GM12864 (cell line): ENCODE measurements at regions not wholly inside any gene's neighbourhood (a gene's known extent, or its start where the extent isn't known, plus 50 kb on each side); places are given as distances from the start of the nearest gene placed in this dataset.

Source experiments
- DNase-seq: peaks from one replicate; pipeline ENCODE4 v3.0.0-alpha.2; 2011; ENCODE audit warnings: low read depth
- H3K4me3 ChIP-seq: 2 replicates; pipeline ENCODE4 v1.5.1; 2011; ENCODE audit warnings: mild to moderate bottlenecking, low read depth, low read length, control low read depth
- TF ChIP-seq, protein P1 (sequence below): IDR thresholded peaks from 2 replicates; pipeline ENCODE4 v1.5.1; 2011; ENCODE audit warnings: low read depth, mild to moderate bottlenecking, moderate library complexity, low read length, control low read depth, inconsistent platforms; ENCODE audit errors: missing control alignments

DNA sequence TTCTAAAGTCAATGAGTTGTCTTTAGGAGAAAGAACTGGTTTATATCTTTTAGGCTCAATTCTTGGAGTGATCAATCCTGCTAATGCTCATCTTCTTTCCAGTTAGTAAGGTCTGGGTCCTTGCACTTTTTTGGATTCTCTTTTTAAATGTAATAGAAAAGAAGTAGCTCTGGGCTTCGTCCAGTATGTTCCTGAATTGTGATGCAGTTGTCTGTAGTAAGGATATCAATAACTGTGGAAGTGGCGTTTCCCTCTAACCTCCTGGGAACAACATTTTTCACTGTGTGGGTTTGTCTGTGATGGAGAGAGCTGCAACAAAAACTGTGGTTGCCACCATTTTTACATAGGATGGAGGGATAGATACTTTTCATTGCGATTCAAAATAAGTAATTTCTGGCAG is 367.2 kb downstream of the USP25 start:
- no peak overlapping the region for H3K4me3 ChIP-seq
- TF ChIP-seq, protein P1, sequence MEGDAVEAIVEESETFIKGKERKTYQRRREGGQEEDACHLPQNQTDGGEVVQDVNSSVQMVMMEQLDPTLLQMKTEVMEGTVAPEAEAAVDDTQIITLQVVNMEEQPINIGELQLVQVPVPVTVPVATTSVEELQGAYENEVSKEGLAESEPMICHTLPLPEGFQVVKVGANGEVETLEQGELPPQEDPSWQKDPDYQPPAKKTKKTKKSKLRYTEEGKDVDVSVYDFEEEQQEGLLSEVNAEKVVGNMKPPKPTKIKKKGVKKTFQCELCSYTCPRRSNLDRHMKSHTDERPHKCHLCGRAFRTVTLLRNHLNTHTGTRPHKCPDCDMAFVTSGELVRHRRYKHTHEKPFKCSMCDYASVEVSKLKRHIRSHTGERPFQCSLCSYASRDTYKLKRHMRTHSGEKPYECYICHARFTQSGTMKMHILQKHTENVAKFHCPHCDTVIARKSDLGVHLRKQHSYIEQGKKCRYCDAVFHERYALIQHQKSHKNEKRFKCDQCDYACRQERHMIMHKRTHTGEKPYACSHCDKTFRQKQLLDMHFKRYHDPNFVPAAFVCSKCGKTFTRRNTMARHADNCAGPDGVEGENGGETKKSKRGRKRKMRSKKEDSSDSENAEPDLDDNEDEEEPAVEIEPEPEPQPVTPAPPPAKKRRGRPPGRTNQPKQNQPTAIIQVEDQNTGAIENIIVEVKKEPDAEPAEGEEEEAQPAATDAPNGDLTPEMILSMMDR: no peak
- no peak for DNase-seq

DNA sequence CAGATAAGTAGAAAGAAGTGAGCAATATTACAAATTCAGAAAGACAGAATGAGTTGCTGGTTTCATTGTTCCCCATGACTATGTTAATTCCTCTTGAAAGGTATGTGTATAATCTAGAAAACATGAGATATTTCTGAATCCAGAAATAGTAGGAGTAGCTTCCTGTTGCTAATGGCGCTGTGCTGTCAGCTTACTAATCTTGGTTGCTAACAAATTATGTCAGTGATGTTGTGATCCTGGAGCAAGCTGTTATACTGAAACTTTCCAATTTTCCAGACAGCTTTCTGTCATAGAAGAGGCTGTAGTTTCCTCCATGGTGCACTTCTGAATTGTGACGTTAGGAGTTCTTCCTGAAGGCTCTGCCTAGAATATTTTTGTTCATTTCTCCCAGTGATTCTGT is 372.3 kb downstream of the USP25 start:
- DNase-seq: no peak
- TF ChIP-seq, protein P1: no peak
- no peak overlapping the region for H3K4me3 ChIP-seq

DNA sequence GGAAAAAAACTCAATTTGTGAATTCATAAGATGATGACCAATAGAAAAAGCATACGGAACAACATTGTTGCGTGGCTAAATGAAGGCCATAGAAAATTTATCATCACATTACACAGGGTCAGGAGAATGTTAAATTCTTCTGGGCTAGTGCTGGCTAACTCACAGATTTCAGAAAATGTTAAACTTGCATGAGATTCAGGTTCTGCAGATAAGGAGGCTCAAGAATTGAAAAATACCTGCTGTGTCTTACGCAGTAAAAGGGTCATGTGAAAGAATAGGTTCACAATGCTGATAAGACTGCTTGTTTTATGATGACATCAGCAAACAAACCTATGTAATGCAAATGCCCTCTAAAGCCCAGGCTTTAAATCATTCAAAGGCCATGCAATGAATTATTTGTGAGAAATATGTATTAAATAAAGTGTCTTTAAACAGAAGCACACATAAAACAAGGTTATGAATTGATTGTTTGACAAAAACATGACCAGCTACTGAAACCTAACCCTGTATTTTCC is 378.8 kb downstream of the USP25 start:
- TF ChIP-seq, protein P1: no peak

DNA sequence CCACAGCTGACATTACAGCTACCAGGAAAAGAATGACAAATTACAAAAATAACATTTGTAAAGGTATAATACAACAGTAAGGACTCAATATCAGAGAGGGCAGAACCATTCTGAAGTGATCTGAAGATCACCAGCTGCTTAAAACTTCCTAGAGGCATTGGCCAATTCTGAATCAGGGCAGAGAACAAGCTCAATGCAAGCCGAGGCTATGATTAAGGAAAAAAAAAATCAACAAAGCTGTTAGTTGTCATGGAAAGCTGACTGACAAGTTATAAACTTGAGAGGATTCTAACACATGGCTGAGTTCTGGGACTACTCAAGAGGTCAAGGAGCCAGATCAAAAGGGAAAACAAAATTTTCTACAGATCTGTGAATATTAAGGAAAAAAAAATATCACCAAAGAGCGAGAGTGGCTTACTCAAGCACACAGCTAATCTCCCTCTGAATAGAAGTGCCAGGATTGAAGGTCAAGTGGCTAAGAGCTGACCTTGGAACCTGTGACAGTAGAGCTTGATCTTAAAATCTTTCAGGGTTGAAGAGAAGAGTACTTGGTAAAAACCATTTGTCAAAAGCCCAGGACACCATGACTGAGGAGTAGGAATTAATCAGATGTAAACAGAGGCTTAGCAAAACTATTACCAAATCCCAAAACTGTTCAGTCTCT is 383.4 kb downstream of the USP25 start:
- DNase-seq: no peak
- TF ChIP-seq, protein P1: no peak
- no peak overlapping the region for H3K4me3 ChIP-seq

More for the DNA sequence above, 378.8 kb downstream of the USP25 start:
- no peak for DNase-seq
- no peak overlapping the region for H3K4me3 ChIP-seq

DNA sequence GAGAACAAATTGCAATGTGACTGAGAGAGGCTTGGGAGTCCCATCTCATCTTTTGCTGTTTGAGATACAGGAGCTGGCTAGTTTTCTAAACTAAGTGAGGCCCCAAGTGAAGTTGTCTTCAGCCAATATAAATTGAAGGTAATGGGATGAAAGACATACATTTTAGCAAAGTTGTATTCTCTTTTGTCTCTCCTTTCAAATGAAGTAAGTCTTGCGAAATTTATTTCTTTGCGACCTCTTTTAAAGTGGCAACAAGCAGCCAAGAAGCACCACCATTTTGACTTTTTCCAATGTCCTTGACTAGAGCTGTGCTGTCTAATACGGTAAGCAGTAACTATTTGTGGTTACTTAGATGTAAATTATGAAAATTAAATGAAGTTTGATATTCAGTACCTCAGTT is 385.7 kb downstream of the USP25 start:
- H3K4me3 ChIP-seq: no peak overlapping the region
- TF ChIP-seq, protein P1: no peak
- no peak for DNase-seq

DNA sequence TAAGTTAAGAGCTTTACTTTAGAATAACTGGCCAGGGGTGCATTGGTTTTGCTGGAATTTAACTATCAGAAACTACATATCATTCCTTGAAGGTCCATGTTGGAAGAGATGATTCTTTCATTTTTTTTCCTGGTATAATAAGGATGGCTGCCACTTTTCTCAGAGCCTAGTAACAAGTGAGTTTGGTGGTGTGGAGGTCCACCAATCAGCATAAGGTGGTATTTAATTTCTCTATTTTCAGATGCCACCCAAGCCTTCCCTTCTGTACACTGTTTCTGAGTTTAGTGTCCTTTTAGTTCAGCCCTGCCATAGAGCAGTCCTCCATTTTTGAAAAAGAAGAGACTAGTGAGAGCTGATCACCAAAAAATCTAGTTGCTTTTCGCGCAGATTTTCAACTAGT is 386.3 kb downstream of the USP25 start:
- TF ChIP-seq, protein P1: no peak
- H3K4me3 ChIP-seq: no peak overlapping the region
- no peak for DNase-seq

DNA sequence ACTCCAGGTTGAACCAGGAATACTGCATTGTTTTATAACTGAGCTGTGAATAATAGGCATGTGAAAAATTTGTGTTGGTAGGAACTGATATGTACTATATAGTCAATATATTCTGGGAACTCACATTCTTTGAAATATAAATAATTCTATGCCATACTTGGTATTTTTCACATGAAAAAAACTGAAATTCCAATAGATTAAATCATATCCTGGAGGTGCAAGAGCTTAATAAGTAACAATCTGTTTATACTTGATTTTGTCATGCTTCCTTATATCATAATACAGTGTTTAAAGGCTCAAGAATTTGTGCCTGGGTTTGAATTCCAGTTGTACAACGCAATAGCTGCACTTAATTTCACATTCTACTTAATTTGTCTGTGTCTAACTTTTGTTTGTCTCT is 387.0 kb downstream of the USP25 start:
- no peak for DNase-seq
- H3K4me3 ChIP-seq: no peak overlapping the region
- TF ChIP-seq, protein P1: no peak
